Ecto neural progenitor cell (in vitro differentiated cells): ENCODE measurements at regions not wholly inside any gene's neighbourhood (a gene's known extent, or its start where the extent isn't known, plus 50 kb on each side); places are given as distances from the start of the nearest gene placed in this dataset.

Experiments
- DNase-seq: peaks from one replicate; pipeline ENCODE4 v3.0.0-alpha.2; 2018; ENCODE audit warnings: low spot score

DNA sequence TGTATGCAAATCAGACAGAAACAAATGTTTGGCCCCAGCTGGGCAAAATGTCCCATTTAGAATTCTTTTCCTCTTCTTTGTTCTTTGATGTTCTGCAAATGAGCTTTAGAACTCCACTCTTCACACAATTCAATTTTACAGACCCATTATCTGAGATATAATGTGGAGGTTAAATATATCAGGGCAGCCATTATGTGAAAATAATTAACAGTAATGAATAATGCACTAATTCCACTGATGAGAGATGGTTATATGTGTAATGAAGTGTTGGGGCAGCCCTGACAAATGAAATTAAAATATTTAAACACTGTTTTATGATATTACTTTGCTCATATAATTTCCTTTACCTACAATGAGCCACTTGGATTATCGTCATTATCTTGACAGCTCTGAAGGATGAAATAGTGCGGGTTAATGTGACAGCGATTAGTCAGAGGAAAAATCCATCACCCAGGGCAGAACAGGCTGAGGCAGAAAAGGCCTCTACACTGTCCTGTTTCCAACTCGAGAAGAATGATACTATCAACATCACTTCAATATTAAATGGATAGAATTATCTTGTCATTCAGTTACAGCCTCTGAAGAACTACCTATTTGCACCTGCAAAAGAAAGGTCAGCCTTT lies 321.1 kb downstream of the RBM26 start:
- DNase-seq, result no peak

DNA sequence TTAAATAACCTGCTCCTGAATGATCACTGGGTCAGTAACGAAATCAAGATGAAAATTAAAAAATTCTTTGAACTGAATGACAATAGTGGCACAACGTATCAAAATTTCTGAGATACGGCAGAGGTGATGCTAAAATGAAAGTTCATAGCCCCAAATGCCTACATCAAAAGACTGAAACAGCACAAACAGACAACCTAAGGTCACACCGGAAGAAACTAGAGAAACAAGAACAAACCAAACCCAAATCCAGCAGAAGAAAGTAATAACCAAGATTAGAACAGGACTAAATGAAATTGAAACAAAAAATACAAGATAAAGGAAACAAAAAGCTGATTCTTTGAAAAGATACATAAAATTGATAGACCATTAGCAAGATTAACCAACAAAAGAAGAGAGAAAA lies 324.1 kb downstream of the RBM26 start:
- DNase-seq, result no peak

DNA sequence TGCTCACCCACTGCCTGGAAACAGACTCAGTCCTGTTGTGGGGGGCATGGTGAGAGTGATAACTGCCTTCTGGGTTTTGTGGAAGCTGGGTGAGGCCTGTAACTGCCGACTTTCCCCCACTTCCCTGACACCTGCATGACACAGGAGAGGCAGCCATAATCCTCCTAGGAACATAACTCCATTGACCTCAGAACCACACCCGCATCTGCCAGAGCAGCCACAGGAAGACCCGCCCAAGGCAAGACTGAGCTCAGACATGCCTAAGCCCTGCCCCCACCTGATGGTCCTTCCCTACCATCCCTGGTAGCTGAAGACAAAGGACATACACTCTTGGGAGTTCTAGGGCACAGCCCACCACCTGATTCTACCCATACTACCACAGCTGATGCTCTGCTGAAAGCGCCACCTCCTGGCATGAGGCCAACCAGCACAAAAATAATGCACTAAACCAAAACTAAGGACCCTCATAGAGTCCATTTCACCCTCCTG lies 326.7 kb downstream of the RBM26 start:
- DNase-seq, result no peak

- no peak for DNase-seq
Observed at GRCh38 chr13:79075703-79076102, 330.4 kb downstream of the RBM26 start.

- no peak for DNase-seq
Observed at GRCh38 chr13:79070343-79070974, 335.6 kb downstream of the RBM26 start.

DNA sequence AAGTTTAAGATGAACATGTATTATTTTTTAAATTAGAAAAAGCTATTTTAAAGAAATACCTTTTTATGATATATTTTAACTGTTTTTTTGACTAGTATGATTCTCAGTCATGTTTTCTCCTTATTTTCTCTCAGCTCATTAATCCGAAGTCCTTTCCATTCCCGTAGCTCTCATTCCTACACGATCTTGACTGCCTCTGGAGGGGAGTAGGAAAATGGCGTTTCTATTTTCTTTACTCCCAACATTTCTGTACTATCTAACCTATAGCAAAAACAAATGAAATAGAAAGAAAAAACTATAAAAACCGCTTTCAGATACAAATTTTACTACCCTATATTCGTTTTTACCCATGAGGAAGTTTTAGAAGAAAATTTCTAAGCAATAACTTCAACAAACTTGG lies 343.8 kb downstream of the RBM26 start:
- DNase-seq, result no peak

DNA sequence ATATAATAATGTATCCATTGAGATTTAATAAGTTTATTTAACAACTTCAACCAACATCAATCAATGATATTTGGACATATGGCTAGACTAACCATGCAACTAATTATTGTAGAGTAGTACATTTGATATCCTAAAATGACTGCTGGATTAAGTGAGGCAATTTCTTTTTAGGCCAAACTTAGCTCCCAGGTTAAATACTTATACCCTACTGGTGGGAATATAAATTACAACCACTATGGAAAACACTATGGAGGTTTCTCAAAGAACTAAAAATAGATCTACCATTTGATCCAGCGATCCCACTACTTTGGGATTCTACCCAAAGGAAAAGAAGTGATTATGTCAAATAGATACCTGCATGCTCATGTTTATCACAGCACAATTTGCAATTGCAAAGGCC lies 345.8 kb downstream of the RBM26 start:
- no peak for DNase-seq

GRCh38 chr13:79056706-79057105 lies 349.3 kb downstream of the RBM26 start:
- DNase-seq, result no peak

DNA sequence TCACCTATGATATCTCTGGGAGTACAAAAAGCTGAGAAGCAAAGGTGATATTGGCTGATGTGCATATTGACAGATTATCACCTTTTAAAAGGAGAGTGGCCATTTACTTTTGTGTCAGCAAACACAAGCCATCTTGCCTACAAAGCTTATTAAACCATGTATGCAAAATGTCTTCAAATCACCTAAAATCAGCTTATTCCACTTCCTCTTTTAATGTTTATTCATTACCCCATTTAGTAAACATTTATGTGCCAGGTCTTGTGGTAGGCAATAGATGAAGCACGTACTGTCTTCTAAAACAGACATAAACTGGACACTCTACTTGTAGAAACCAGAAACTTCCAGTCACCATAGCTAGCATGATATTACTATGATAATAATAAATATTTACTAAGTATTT lies 354.6 kb downstream of the RBM26 start:
- no peak for DNase-seq

- no peak for DNase-seq
Observed at GRCh38 chr13:79044415-79044814, 361.6 kb downstream of the RBM26 start.

- no peak for DNase-seq
Observed at GRCh38 chr13:79043208-79043607, 362.8 kb downstream of the RBM26 start.

GRCh38 chr13:79037197-79037596 lies 368.9 kb downstream of the RBM26 start:
- no peak for DNase-seq

DNA sequence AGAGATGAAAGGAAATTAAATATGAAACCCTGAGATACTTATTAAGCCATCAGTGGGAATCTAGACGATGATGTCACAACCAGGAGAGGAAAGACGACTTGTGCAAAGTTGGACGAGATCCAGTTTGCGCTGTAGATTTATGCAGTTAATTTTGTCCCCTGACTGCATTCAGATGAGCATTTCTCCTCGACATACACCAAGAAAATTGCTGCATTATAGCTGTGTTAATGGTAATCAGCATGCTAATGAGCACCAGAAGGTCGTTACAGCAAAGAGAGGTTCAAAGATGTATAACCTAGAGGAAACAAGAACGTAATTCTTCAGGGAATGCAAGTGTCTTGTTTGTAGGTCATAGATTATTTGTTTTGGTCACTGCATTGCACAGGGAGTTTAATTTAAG lies 371.7 kb downstream of the RBM26 start:
- DNase-seq, result no peak

- DNase-seq, result no peak
Observed at GRCh38 chr13:79030513-79030912, 371.6 kb upstream of the OBI1 start.

GRCh38 chr13:79018166-79018565 lies 359.2 kb upstream of the OBI1 start:
- DNase-seq, result no peak

DNA sequence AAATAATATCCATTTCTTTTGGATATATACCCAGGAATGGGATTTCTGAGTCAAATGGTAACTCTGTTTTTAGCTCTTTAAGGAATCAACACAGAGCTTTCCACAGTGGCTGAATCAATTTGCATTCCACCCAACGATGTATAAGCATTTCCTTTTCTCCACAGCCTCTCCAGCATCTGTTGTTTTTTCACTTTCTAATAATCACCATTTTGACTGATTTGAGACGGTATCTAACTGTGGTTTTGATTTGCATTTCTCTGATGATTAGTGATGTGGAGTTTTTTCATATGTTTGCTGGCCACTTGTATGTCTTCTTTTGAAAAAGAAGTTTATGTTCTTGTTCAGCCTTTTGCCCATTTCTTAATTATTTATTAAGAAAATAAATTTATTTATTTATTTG lies 352.2 kb upstream of the OBI1 start:
- no peak for DNase-seq

- no peak for DNase-seq
Observed at GRCh38 chr13:79003989-79004898, 345.3 kb upstream of the OBI1 start.

DNA sequence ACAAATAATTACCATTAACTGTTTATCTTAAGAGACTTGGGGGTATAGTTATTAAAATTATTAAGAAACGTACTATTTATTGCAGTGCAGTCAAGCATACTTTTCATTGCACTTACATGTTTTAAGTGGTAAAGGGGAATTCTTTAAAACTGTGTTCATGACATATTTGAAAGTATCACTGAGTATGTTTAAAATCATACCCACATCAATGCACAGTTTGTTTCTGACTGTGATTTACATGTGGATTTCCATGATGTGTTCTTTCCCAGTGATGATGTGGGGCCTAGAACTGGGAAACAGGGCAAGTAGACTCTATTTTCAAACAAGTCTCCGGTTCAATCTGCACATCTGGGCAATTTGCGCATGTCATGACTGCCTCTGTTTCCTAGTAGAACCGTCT lies 340.5 kb upstream of the OBI1 start:
- DNase-seq, result no peak

- DNase-seq, result no peak
Observed at GRCh38 chr13:78998630-78999315, 339.8 kb upstream of the OBI1 start.

DNA sequence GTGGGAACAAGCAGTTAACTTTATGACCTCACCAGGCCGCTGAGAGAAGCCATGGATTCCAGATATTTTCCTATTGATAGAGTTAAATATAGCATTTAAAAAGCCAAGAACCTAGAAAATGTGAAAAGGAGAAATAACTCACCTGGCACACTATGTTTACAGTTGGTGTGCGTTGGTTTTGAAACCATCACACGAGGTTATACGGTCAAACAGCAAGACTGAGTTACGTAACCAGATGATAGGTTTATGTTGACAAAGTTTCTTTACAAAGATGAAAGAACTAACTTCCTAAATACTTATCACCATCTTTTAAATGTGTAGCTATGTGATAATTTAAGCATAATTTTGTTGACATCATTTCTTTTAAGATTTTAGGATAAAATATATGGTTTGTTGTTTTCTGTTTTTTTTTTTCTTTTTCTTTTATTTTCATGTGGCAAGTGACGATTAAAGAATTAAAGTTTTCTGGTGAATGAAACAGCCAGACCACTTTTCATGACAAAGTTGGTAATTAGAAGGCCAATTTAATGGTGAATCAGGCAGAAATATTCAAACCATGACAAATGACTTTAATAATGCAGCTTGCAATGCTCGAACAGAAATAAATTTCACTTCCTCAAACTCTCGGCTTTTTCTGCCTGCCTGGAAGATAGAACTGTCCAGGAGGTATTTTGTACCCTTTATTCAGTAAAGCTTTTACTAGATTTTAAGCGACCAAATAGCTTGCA lies 339.1 kb upstream of the OBI1 start:
- no peak for DNase-seq

DNA sequence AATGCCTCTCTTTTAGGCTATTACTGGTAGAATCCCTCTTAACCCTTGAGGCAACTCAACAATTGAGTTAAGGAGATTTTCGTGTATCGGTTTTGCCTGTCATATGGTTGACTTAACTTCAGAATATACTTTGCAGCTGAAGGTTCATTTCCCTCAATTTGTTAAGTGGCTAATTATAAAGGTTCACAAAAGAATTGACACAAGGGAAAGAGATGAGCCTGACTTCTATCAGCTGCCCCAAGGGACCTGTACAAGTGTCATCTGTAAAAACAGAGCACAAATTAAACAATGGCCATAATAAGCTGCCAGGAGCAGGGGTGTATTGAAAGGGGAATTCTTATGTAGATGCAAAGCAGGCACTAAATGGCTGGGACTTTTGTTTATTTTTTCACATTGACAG lies 334.8 kb upstream of the OBI1 start:
- DNase-seq, result no peak

- no peak for DNase-seq
Observed at GRCh38 chr13:78981913-78982312, 323.0 kb upstream of the OBI1 start.
